Left kidney (tissue), 1 donor: ENCODE measurements at regions not wholly inside any gene's neighbourhood (a gene's known extent, or its start where the extent isn't known, plus 50 kb on each side); places are given as distances from the start of the nearest gene placed in this dataset.

ENCODE experiments used
- DNase-seq: peaks from one replicate; pipeline ENCODE4 v3.0.0-alpha.2; 2013

DNA sequence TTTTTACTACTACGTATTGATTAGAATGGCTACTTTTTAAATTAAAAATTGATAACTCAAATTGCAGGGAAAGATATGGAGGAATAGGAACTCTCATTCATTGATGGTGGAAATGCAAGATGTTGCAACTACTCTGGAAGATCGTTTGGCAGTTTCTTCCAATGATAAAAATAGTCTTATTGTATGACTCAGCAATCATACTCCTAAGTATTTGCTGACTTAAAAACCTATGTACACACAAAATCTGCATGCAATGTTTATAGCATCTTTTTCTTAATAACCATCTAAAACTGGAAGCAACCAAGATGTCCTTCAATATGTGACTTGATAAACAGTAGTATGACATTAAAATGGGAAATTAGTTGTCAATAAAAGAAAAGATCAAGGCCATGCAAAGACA, 87.4 kb upstream of the LRRC3B start:
- no peak for DNase-seq

DNA sequence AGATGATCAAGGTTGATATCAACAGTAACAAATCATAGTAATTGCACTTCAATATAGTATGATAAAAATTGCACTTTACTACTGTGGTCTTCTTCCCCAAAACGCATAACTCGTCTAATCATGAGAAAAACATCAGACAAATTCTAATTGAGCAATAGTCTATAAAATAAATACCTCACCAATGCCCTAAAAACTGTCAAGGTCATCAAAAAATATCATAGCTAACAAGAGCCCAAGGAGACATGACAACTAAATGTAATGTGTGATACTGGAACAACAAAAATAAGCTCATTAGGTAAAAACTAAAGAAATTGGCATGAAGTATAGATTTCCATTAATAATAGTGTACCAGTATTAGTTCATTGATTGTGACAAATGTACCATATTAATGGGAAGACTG, 85.6 kb upstream of the LRRC3B start:
- DNase-seq: no peak

DNA sequence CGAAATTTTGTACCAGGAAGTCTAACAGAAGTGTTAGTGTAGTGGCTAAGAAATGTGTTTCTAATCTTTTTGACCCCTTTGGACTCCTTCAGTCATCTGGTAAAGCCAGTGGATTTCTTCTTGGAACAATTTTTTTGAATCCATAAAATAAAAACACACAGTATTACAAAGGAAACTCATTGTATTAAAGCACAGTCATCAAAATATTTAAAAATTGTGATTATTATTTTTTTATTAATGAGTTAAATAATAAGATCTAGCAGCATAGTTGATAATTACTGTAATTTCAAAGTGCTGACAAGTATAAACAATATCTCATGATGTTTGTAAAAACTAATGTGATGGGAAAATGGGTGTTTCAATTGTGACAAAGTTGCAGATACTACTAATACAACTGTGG, 72.2 kb upstream of the LRRC3B start:
- no peak for DNase-seq

DNA sequence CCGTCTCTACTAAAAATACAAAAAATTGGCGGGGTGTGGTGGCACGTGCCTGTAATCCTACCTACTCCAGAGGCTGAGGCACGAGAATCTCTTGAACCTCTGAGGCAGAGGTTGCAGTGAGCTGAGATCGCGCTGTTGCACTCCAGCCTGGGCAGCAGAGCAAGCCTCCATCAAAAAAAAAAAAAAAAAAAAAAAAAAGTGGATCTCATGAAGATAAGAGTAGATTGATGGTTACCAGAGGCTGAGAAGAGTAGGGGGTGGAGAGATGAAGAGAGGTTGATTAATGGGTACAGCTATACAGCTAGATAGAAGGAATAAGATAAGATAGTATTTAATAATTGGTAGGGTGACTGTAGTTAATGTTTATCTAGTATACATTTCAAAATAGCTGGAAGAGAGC, 65.9 kb upstream of the LRRC3B start:
- no peak for DNase-seq

DNA sequence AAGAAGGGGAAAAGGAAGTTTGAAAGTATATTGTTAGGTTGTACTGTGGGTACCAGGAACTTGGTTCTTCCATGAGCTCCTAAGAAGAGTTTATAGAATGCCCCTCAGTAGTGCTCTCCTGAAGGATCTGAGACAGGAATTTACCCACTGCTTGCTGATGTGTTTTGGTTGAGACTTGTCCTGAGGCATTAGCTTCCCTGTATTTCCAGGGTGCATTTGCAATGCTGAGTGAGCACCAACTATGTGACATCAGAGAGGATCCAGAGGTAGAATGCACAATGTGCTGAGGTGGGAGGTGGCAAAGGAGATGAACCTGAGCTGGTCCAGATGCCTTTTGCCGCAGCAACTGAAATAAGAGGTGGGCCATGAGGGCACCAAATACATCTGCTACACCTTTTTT, 64.3 kb upstream of the LRRC3B start:
- DNase-seq: no peak

DNA sequence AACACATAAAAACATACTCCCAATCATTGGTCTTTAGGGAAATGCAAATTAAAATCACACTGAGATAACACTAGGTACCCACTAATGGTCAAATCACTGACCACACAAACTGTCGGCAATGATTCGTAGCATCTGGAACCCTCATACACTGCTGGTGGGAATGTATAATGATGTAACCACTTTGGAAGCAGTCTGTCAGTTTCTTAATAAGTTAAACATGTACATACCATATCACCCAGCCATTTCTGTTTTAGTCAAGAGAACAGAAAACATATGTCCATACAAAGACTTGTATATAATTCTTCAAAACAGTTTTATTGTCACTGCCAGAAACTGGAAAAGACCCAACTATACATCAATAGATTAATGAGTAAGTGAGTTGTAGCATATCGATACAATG, 63.3 kb upstream of the LRRC3B start:
- peak; percentile 24 for DNase-seq

DNA sequence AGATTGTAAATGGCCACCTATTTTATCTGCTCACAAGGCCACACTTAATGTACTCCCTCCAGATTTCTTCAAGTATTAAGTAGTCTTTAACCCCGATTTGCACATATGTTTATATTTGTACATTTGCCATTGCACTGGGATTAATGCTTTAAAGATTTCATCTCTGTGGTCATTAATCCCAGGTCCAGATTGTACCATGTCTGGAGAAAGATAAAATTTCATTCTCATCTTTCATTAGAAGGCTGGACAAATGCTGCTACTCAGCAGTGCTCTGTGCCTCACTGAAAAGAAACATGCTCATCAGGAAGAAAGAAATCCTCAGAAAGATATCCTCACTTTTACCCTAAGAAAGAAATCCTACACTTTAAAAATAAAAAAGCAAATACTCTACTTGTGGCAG, 62.5 kb upstream of the LRRC3B start:
- DNase-seq: no peak

DNA sequence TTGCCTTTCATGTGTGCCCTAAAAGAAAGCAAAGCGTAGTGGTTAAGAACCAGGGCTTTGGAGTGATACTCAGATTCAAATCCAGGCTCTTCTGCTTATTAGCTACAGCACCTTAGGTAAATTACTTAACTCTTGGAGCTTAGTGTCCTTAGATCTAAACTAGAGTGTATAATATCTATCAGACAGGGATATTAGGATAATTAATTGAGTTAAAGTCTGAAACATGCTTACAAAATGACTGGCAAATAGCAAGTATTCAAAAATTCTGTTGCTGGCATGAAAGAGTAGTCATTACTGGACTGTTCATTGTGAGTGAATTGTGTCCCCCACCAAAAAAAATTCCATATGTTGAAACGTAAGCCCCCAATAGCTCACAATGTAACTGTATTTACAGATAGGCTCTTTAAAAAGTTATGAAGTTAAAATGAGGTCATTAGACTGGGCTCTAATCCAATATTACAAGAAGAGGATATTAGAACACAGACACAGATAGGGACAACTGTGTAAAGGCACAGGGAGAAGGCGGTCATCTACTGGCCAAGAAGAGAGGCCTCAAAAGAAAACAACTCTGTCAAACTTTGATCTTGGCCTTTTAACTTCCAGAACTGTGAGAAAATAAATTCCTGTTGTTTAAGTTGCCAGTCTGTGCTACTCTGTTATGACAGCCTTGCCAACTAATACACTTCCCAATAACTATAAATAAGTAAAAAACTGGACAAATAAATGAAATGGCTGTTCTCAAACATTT, 60.4 kb upstream of the LRRC3B start:
- DNase-seq: no peak
